DMS 273 (cell line): ENCODE measurements at regions not wholly inside any gene's neighbourhood (a gene's known extent, or its start where the extent isn't known, plus 50 kb on each side); places are given as distances from the start of the nearest gene placed in this dataset.

Experiments used
- DNase-seq: peaks from one replicate; lab custom pipeline; 2025; ENCODE audit not compliant: unreplicated experiment; lab: John Stamatoyannopoulos, UW

DNA sequence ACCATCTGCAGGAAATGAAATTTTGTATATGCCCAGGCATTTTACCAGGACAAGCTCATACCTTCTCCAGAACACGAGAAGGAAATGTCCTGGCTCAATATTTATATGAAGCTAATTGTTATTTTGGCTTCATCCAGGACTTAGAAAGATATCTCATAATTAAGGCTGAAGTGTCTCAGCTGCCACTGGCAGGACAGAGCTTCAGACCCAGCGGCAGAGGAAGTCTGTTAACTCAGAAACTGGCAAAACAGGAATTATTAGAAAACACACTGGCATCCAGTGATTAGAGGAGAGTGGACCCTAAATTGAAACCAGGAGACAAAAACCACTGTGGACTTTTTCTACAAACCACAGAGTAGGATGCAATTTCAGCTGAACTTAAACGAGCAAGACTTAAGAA, 329.7 kb downstream of the CYRIA start:
- DNase-seq, result no peak

- no peak for DNase-seq
Observed at GRCh38 chr2:16335604-16335930, 330.1 kb downstream of the CYRIA start.

DNA sequence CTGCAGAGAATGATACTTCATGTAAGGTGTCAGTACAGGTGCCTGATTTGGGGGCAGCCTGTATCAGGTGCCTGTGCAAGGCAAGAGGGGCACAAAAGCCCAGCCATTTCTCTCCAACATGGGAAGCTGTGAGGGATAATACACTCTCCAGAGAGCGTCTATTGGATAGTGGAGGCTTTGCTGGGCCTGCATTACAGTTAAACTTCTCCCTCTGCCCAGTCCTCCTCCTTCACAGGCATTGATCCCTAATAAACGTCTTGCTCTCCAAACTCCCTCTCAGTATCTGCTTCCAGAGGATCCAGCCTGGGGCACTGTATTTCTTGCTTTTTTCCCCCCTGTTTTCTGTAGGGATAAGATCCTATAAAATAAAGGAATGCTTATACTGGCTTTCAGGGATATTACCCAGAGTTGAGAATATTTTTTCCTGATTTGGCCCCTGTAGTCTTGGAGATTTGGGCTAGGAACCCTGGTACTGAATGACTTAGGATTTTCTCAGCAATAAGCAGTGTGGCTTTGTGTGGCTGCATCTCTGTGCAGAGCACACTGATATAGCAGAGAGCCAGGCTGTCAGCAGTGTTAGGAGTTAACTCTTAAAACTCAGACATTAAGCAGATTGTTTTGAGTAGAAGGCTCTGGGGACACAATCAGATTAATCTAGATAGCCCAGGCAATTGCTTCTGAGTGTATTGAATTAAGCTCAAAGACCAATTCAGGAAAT, 330.6 kb downstream of the CYRIA start:
- DNase-seq, result no peak

- DNase-seq, result no peak
Observed at GRCh38 chr2:16334366-16334765, 331.3 kb downstream of the CYRIA start.

DNA sequence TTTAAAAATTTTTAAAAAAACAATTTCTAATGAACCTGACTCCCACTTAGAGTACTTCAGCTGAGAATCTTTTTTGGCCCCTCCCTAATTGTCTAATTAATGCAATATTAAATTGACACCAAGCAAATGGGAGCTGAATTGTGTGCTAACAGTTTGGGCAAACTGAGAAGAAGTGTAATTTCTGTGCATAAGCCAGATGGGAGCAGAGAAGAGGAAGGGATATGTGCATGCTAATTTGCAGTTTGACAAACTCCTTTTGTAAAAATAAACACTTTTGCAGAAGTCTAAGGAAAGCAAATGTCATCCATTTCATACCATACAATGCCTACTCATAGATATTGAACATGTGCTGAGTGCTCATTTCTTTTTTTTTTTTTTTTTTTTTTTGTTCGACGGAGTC, 332.0 kb downstream of the CYRIA start:
- DNase-seq, result no peak

GRCh38 chr2:16332681-16333557, 332.7 kb downstream of the CYRIA start:
- DNase-seq, result no peak

DNA sequence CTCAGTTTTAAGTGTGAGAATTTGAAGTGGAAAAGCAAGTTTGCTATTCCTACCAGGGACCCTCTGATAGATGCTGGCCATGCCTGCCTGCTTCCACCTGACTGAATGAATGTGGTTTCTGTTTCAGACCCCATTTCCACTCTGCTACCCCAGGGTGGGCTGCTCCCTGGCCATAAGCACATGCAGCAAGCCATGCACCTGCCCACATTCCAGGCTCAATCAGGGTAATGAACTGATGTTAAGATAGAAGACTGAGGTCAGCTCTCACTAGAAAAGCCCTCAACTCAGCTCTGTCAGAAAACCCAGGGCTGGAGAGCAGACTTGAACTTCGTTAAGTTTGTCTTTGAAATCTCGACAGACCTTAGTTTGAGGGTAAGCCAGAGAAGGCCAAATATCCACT, 333.9 kb downstream of the CYRIA start:
- no peak for DNase-seq

- no peak for DNase-seq
Observed at GRCh38 chr2:16330982-16331381, 334.7 kb downstream of the CYRIA start.

GRCh38 chr2:16330571-16330970, 335.1 kb downstream of the CYRIA start:
- no peak for DNase-seq

GRCh38 chr2:16330012-16330411, 335.6 kb downstream of the CYRIA start:
- no peak for DNase-seq

DNA sequence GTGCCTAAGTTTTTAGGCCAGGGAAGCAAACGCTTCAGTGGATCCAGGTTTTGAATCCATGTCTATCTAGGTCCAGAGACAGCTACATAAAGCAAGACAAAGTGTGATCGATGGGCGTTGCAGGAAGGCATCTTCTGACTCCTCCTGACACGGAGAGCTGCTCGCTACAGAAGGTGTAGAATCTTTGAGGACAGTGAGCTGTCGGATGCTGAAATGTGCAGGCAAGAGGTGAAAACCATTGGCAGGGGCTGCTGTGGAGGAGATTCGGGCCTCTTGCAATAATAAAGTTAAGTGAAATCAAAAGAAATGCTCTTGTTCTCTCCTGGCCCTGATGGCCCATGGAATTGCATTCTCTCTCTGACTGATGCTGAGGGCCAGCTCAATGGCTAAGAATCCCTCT, 336.2 kb downstream of the CYRIA start:
- no peak for DNase-seq

GRCh38 chr2:16328521-16329190, 337.0 kb downstream of the CYRIA start:
- no peak for DNase-seq

DNA sequence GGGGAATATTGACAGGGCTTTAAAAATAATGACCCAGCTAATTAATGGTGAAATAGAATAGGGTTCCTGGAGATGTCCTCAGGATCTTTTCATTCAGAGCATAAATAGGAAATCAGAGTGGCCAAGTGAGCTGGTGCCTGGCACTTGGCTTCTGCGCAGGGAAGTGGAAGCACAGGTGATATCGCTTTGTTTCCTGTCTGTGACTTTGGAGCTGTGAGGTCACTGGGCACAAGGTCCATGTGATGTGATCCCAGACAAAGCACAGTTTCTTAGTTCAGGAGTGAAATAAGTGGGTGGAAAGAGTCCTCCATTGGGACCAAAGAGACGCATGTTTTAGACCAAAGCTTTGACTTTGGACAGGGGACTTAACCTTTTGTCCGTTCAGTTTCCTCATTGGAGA, 338.3 kb downstream of the CYRIA start:
- no peak for DNase-seq

- DNase-seq, result no peak
Observed at GRCh38 chr2:16326711-16327300, 338.8 kb downstream of the CYRIA start.

GRCh38 chr2:16325976-16326510, 339.6 kb downstream of the CYRIA start:
- DNase-seq, result no peak

DNA sequence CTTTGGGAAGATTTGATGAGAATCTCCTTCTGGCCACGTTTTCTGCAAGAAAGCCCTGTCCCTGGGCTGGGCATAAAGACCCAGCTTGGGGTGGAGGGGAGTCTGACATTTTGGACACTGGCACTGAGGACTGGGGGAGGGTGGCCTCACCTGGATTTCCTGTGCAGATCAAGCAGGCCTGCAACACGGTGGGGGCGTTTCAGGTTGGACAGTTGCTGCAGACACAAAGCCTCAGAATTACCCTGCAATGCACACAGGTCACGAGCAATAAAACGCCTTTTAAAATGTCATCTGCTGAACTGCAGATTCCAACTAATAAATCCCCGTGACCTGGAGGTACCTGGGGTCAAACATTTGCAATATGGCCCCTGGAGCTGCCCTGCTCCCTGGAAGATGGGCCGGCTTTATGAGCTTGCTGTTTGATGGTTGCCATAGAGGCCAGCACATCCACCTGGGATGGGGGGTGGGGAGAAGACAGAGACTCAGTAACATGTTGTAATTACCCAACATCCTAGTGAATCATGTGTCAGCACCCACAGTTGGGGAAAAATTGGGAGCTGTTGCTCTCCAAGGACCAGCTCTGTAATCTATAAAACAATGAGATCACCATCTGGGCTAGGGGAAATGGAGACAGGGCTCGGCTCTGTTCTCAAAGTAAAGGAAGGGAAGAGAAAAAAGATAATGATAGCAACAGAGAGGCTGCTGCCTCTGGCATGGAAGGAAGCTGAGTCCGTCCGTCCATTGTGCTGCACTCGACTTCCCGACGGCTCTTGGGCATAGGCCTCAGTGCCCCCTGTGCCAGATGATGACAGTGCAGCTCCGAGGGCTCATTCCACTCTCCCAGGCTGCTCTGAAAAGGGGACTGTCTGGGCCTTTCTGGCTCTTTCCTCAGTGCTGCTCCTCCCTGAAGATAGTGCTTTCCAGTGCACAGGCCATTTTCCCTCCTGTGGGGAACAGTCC, 340.3 kb downstream of the CYRIA start:
- no peak for DNase-seq

DNA sequence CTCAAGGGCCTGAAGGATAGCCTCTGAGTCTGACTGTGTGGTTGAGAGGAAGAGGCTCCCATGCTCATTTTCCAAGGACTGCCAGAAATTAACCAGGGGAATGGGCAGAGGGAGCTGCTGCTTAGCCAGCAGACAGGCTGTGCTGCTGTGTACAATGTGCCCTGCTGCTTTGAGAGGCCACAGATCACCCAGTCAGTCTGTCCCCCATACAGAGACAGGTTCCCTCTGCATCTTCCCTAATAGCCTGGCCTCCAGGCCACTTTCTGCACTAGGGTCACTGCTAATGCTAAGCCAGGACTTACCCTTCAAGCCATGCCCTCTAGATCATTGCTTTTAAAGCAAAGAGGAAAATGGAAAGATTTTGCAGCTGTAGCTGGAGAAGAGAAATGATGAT, 341.1 kb downstream of the CYRIA start:
- DNase-seq, result no peak

GRCh38 chr2:16323551-16324543, 341.8 kb downstream of the CYRIA start:
- no peak for DNase-seq

GRCh38 chr2:16323126-16323520, 342.5 kb downstream of the CYRIA start:
- DNase-seq, result no peak
